ENCODE measurements at regions not wholly inside any gene's neighbourhood (a gene's known extent, or its start where the extent isn't known, plus 50 kb on each side); places are given as distances from the start of the nearest gene placed in this dataset.

DNA sequence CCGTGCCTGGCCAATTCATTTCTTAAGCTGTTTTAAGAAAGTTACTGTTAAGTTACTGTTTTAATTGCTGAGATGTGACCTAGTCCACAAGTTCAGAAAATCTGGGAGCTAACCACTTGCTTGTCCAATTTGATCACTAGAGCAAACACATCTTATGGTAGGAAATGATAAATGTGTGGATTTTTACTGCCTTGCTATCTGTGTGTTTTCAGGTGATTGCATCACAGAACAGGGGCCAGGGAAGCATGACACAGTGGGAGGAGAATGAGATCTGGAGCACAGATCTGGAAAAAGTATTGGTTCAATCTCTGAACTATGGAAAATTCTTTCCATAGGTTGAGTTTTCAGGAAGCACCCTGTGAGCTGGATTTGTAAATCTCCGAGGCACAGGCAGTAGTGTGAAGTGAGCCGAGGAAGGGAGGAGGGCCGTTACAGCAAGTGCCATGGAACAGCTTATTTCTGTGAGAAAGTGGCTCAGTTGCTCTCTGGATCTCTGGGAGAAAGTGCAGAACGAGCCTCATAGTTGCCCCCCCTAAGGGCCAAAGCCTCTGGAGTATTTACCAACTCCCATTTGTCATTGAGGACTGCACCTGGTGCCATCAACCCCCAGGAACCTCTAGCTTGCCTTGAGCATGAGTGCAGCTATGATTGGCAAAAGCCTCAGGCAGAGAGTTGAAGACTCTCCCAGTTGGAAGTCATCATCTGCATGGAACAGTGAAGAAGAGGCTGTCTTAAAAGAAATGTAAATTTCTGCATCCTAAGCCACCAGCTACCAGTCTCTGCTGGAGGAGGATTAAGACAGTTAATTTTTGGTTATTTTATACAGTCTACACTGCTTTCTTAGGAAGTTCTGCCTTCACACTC is 161.8 kb upstream of the CLINT1 start:
- no peak for DNase-seq
- Mint-ChIP-seq H3K27ac (no peak overlapping the region), H3K4me1 (no peaks in the 10 kb centered on the region), H3K9me3 (peaks cover 0 to 3% (median 0%) of the 10 kb centered on the region in 7 donors), H3K36me3 (no peaks in the 10 kb centered on the region), H3K27me3 (ENCODE audit: low read depth in 3 of 3) (peaks cover 0 to 6% (median 6%) of the 10 kb centered on the region in 3 donors), H3K4me3 (no peak overlapping the region)
- no peaks in the 10 kb centered on the region for H3K36me3 ChIP-seq (replicated peaks in 1 of 2; ENCODE audit: control insufficient read depth in 1 of 2, insufficient read depth in 2 of 2, low read length in 2 of 2)
- H3K9ac ChIP-seq (ENCODE audit: insufficient read depth, low read length, poor library complexity, severe bottlenecking): no peak overlapping the region
- H4K20me1 ChIP-seq (ENCODE audit: insufficient read depth, low read length): no peaks in the 10 kb centered on the region
- H3K79me2 ChIP-seq (ENCODE audit: insufficient read depth, low read length): no peaks in the 10 kb centered on the region
- TF ChIP-seq, protein P1, sequence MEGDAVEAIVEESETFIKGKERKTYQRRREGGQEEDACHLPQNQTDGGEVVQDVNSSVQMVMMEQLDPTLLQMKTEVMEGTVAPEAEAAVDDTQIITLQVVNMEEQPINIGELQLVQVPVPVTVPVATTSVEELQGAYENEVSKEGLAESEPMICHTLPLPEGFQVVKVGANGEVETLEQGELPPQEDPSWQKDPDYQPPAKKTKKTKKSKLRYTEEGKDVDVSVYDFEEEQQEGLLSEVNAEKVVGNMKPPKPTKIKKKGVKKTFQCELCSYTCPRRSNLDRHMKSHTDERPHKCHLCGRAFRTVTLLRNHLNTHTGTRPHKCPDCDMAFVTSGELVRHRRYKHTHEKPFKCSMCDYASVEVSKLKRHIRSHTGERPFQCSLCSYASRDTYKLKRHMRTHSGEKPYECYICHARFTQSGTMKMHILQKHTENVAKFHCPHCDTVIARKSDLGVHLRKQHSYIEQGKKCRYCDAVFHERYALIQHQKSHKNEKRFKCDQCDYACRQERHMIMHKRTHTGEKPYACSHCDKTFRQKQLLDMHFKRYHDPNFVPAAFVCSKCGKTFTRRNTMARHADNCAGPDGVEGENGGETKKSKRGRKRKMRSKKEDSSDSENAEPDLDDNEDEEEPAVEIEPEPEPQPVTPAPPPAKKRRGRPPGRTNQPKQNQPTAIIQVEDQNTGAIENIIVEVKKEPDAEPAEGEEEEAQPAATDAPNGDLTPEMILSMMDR (IDR thresholded peaks at IDR 0.05): no peak
- intact Hi-C loops (cut with micrococcal nuclease): no loop called here
- no peaks in the 10 kb centered on the region for H3K27me3 ChIP-seq (ENCODE audit: control insufficient read depth in 2 of 2, insufficient read depth in 2 of 2, low read length in 2 of 2)
- 93% methylated on average over 3 of the region's 5 CpGs for WGBS (ENCODE audit: insufficient coverage)
- H2AFZ ChIP-seq (ENCODE audit: insufficient read depth, low read depth, low read length, poor library complexity, severe bottlenecking): no peak overlapping the region
- no peaks in the 10 kb centered on the region for H3K9me3 ChIP-seq (replicated peaks in 1 of 2; ENCODE audit: control insufficient read depth in 1 of 2, insufficient read depth in 1 of 2, low read length in 2 of 2)
- H3K27ac ChIP-seq (ENCODE audit: low read depth in 1 of 2, low read length in 2 of 2): no peak overlapping the region
- H3K4me1 ChIP-seq (ENCODE audit: control insufficient read depth in 1 of 2, insufficient read depth in 2 of 2, low read length in 2 of 2): no peaks in the 10 kb centered on the region
- no peak overlapping the region for H3K4me3 ChIP-seq (replicated peaks in 1 of 3; ENCODE audit: low read depth in 2 of 3, low read length in 3 of 3)
- H3K4me2 ChIP-seq (replicated peaks; ENCODE audit: extremely low read depth, low read length, poor library complexity, severe bottlenecking): no peak overlapping the region

DNA sequence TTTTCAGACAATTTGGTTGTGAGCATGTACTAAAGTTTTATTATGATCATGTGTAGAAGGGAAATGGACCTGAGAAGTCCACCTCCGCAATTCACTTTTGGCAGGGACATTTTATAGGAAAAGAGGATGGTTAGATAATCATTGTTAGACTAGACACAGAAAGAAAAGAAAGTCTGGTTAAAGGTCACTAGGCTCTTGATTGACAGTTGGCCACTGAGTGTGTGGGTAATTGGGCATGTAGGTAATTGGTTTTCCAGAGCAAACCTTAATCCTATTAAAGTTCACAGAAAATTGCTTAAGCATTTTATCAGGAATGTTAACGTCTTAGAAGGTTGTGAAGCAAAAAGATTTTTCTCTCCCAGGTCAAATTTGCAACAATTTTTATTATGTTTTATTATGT is 158.5 kb upstream of the CLINT1 start:
- intact Hi-C loops (cut with micrococcal nuclease): no loop called here

More for the DNA sequence above, 158.5 kb upstream of the CLINT1 start:
- Mint-ChIP-seq H3K4me3 (no peak overlapping the region), H3K9me3 (no peaks in the 10 kb centered on the region), H3K4me1 (no peaks in the 10 kb centered on the region), H3K27ac (no peak overlapping the region), H3K27me3 (ENCODE audit: low read depth in 3 of 3) (peaks cover 3 to 11% (median 9%) of the 10 kb centered on the region in 3 donors), H3K36me3 (no peaks in the 10 kb centered on the region)
- H3K27me3 ChIP-seq (ENCODE audit: control insufficient read depth in 2 of 2, insufficient read depth in 2 of 2, low read length in 2 of 2): peaks cover 0 to 2% of the 10 kb centered on the region in 2 donors
- no peak overlapping the region for H2AFZ ChIP-seq (ENCODE audit: insufficient read depth, low read depth, low read length, poor library complexity, severe bottlenecking)
- H3K9me3 ChIP-seq (replicated peaks in 1 of 2; ENCODE audit: control insufficient read depth in 1 of 2, insufficient read depth in 1 of 2, low read length in 2 of 2): no peaks in the 10 kb centered on the region
- no peak overlapping the region for H3K4me3 ChIP-seq (replicated peaks in 1 of 3; ENCODE audit: low read depth in 2 of 3, low read length in 3 of 3)
- WGBS (ENCODE audit: insufficient coverage): 86% methylated on average over 1 of the region's 2 CpGs
- H3K36me3 ChIP-seq (replicated peaks in 1 of 2; ENCODE audit: control insufficient read depth in 1 of 2, insufficient read depth in 2 of 2, low read length in 2 of 2): no peaks in the 10 kb centered on the region
- no peaks in the 10 kb centered on the region for H3K79me2 ChIP-seq (ENCODE audit: insufficient read depth, low read length)
- DNase-seq: no peak
- H3K4me1 ChIP-seq (ENCODE audit: control insufficient read depth in 1 of 2, insufficient read depth in 2 of 2, low read length in 2 of 2): no peaks in the 10 kb centered on the region
- H3K27ac ChIP-seq (ENCODE audit: low read depth in 1 of 2, low read length in 2 of 2): no peak overlapping the region
- no peak overlapping the region for H3K4me2 ChIP-seq (replicated peaks; ENCODE audit: extremely low read depth, low read length, poor library complexity, severe bottlenecking)
- TF ChIP-seq, protein P1 (IDR thresholded peaks at IDR 0.05): no peak
- H4K20me1 ChIP-seq (ENCODE audit: insufficient read depth, low read length): no peaks in the 10 kb centered on the region
- H3K9ac ChIP-seq (ENCODE audit: insufficient read depth, low read length, poor library complexity, severe bottlenecking): no peak overlapping the region
